Bronchial epithelial cell (primary cell): ENCODE measurements at regions not wholly inside any gene's neighbourhood (a gene's known extent, or its start where the extent isn't known, plus 50 kb on each side); places are given as distances from the start of the nearest gene placed in this dataset.

ENCODE experiments used
- DNase-seq: peaks from one replicate; pipeline ENCODE4 v3.0.0-alpha.2; 2010; ENCODE audit warnings: low read depth
- FAIRE-seq: peaks from 2 replicates; lab custom pipeline; 2011; peaks lifted over from hg19 to GRCh38; lab: Jason Lieb, UNC
- H3K27me3 ChIP-seq: 2 replicates; pipeline ENCODE4 v1.5.1; 2011; ENCODE audit warnings: low read length; ENCODE audit not compliant: control insufficient read depth, insufficient read depth
- H3K36me3 ChIP-seq: 2 replicates; pipeline ENCODE4 v1.5.1; 2011; ENCODE audit warnings: low read length; ENCODE audit not compliant: control insufficient read depth, insufficient read depth
- H3K4me3 ChIP-seq: 2 replicates; pipeline ENCODE4 v1.5.1; 2011; ENCODE audit warnings: mild to moderate bottlenecking, low read depth, low read length, control low read depth
- TF ChIP-seq, protein P1 (sequence below): IDR thresholded peaks from 2 replicates; pipeline ENCODE4 v1.5.1; 2011; ENCODE audit warnings: mild to moderate bottlenecking, moderate library complexity, low read length, control low read depth, inconsistent platforms; ENCODE audit not compliant: insufficient read depth, severe bottlenecking

DNA sequence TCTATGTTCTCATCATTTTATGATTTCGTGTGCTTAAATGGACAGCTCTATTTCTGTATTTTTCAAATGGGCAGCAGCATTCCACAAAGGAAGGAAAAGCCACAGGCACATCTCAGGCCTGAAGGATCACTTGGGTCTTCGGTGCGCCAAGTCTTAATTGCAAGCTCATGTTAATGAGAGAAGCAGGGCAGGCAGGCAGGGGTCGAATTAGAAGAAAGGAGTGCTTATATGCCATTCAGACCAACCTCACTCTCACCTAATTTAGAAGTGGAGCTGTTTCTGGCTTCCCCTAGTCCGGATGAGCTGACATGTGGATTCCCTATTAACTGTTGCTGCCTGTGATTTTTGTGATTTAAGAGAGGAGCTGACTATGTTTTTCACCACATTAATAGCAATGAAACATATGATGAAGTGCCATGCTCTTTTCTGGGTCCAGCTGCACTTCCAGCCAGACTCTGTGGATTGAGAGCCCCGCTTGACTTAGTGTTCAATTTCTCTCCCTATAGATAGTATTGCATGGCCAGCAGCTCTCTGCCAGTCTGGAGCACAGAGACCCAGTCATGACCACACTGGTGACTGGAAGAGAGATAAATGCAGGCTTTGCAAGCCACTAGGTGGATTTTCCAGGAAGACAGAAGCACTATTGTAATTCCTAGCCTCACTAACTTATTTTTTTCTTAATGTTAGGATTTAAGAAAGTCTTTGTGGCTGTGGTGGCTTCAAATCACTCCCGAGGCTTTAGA lies 373.9 kb upstream of the FAT3 start:
- TF ChIP-seq, protein P1, sequence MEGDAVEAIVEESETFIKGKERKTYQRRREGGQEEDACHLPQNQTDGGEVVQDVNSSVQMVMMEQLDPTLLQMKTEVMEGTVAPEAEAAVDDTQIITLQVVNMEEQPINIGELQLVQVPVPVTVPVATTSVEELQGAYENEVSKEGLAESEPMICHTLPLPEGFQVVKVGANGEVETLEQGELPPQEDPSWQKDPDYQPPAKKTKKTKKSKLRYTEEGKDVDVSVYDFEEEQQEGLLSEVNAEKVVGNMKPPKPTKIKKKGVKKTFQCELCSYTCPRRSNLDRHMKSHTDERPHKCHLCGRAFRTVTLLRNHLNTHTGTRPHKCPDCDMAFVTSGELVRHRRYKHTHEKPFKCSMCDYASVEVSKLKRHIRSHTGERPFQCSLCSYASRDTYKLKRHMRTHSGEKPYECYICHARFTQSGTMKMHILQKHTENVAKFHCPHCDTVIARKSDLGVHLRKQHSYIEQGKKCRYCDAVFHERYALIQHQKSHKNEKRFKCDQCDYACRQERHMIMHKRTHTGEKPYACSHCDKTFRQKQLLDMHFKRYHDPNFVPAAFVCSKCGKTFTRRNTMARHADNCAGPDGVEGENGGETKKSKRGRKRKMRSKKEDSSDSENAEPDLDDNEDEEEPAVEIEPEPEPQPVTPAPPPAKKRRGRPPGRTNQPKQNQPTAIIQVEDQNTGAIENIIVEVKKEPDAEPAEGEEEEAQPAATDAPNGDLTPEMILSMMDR = no peak
- no peak overlapping the region for H3K4me3 ChIP-seq
- H3K36me3 ChIP-seq = no peaks in the 10 kb centered on the region
- no peaks in the 10 kb centered on the region for H3K27me3 ChIP-seq
- DNase-seq = no peak
- FAIRE-seq = no peak

DNA sequence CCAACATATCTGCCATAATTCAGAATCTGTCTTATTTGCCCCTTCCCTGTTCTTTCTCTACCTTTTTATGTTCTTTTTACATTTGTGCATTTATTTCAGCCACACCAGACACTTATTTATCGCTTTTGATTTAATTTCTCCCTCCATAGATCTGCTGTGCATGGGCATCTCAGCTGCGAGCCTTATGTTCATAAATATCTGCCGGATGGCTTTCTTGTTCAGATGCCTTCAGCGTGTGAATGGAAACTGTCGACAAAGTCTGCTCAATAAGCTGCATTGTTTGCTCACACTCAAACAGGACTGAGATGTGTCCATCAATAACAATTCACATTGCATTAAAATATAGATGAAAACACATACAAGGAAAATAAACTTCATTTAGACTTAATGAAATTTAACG lies 374.6 kb upstream of the FAT3 start:
- no peak overlapping the region for H3K4me3 ChIP-seq
- no peak for FAIRE-seq
- TF ChIP-seq, protein P1 = no peak
- DNase-seq = no peak
- no peaks in the 10 kb centered on the region for H3K36me3 ChIP-seq
- H3K27me3 ChIP-seq = no peaks in the 10 kb centered on the region

DNA sequence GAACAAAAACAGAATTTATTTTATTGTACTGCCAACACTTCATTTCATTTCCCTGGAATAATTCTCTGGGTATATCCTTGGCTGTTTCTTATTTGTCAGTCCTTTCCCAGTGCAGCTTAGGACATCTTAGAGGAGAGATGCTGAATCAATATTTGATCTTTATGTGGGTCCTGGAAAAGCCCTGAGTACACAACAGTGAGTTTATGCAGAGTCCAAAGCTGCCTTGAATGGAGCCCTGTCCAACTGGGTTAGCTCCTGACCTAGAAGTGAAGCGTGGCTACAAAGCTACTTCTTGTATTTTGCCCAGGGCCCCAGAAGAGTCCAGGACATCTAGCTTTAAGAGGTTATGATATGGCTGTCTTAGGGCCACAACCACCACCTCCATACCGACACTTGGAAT lies 378.0 kb upstream of the FAT3 start:
- DNase-seq (no peak), FAIRE-seq (no peak)
- TF ChIP-seq, protein P1 = no peak
- H3K36me3 ChIP-seq = no peaks in the 10 kb centered on the region
- no peaks in the 10 kb centered on the region for H3K27me3 ChIP-seq
- no peak overlapping the region for H3K4me3 ChIP-seq

DNA sequence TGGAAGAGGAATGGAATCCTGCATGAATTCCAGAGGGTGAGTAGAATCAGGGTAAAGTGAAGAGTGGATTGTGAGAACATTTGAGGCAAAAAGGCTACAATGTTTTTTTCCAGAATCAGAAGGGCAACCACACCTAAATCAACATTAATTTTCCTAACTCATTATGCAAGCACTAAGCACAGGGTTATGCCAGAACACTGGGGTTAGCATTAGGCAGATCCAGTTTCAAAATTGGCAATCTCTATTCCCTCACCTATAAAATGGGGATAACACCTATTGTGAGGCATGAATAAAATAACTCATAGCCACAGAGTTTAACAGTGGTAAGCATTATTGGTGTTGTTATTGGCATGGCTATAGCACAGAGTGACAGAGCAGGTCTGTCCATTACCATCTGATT lies 378.6 kb upstream of the FAT3 start:
- Histone ChIP-seq H3K4me3 (no peak overlapping the region), H3K36me3 (no peaks in the 10 kb centered on the region), H3K27me3 (no peaks in the 10 kb centered on the region)
- no peak for FAIRE-seq
- DNase-seq = no peak
- TF ChIP-seq, protein P1 = no peak

DNA sequence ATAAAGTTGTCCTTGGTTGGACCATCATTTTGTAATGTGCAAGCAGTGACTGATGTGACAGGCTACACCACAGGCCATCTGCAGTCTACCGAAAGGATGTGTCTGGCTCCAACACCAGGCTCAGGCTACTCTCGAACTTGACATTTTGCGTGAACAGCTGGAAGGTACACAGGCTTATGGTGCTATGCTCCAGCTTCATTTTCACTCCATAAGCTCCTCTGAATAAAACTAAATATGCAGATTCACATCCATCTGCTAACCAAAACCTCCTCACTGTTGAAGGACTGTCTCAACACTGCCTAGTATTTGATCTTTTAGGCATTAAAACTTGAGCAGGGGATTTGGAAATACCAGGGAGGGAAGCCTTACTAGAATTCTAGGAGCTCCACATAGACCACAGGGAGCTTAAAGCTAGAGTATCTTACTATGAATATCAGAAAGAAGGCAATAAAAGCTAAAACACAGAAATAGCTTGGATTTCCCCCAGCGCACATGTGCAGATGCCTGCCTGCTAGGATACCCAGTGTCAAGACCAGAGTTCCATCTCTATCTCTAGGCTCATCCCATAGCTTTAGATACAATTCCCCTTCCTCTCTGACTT lies 383.9 kb upstream of the FAT3 start:
- H3K27me3 ChIP-seq = no peaks in the 10 kb centered on the region
- TF ChIP-seq, protein P1 = no peak
- DNase-seq (no peak), FAIRE-seq (no peak)
- H3K36me3 ChIP-seq = no peaks in the 10 kb centered on the region
- H3K4me3 ChIP-seq = no peak overlapping the region
